ENCODE measurements at regions not wholly inside any gene's neighbourhood (a gene's known extent, or its start where the extent isn't known, plus 50 kb on each side); places are given as distances from the start of the nearest gene placed in this dataset.

- Histone ChIP-seq H3K27me3 (no peaks in the 10 kb centered on the region), H3K4me3 (no peak overlapping the region), H3K4me1 (no peaks in the 10 kb centered on the region), H3K27ac (no peak overlapping the region), H3K36me3 (no peaks in the 10 kb centered on the region), H3K9me3 (no peaks in the 10 kb centered on the region)
- no peak for DNase-seq
- intact Hi-C loops (cut with DNase I) = no loop called here
- 84 to 86% methylated on average over 1 of the region's 1 CpG for WGBS, 2 donors
- TF ChIP-seq POLR2A (IDR thresholded peaks at IDR 0.05) (no peak), POLR2AphosphoS5 (IDR thresholded peaks at IDR 0.05) (no peak), EP300 (IDR thresholded peaks at IDR 0.05) (no peak)
- TF ChIP-seq, protein P1, sequence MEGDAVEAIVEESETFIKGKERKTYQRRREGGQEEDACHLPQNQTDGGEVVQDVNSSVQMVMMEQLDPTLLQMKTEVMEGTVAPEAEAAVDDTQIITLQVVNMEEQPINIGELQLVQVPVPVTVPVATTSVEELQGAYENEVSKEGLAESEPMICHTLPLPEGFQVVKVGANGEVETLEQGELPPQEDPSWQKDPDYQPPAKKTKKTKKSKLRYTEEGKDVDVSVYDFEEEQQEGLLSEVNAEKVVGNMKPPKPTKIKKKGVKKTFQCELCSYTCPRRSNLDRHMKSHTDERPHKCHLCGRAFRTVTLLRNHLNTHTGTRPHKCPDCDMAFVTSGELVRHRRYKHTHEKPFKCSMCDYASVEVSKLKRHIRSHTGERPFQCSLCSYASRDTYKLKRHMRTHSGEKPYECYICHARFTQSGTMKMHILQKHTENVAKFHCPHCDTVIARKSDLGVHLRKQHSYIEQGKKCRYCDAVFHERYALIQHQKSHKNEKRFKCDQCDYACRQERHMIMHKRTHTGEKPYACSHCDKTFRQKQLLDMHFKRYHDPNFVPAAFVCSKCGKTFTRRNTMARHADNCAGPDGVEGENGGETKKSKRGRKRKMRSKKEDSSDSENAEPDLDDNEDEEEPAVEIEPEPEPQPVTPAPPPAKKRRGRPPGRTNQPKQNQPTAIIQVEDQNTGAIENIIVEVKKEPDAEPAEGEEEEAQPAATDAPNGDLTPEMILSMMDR (IDR thresholded peaks at IDR 0.05) = no peak
These were observed 857.0 kb downstream of the SI start for GRCh38 chr3:164221297-164221696.

DNA sequence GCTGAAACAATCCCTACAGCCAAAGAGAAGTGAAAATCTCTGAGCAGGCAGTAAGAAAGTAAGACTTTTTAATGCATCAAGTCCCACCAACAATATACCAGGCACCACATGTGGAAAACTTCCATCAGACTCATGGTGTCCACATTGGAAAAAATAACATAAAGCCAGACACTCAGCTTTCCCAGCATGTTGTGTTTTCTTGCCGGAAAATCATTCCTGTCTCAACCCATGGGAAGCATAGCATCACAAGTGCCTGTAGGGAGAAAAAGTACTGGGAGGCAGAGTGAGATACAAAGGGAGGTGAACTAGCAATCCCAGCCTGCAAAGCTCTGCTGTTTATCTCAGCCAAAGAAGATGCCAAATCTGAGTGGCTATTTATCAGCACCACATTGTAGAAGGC lies 868.9 kb downstream of the SI start:
- no peak overlapping the region for H3K4me3 ChIP-seq
- intact Hi-C loops (cut with DNase I) = no loop called here
- no peaks in the 10 kb centered on the region for H3K36me3 ChIP-seq
- 92 to 96% methylated on average over 1 of the region's 1 CpG for WGBS, 2 donors
- DNase-seq = no peak
- no peaks in the 10 kb centered on the region for H3K4me1 ChIP-seq
- H3K27ac ChIP-seq = no peak overlapping the region
- no peaks in the 10 kb centered on the region for H3K27me3 ChIP-seq
- no peak for TF ChIP-seq POLR2AphosphoS5 (IDR thresholded peaks at IDR 0.05)
- TF ChIP-seq EP300 (IDR thresholded peaks at IDR 0.05) = no peak
- TF ChIP-seq, protein P1 (IDR thresholded peaks at IDR 0.05) = no peak
- TF ChIP-seq POLR2A (IDR thresholded peaks at IDR 0.05) = no peak
- H3K9me3 ChIP-seq = no peaks in the 10 kb centered on the region

GRCh38 chr3:164208821-164209220 lies 869.5 kb downstream of the SI start:
- TF ChIP-seq EP300 (IDR thresholded peaks at IDR 0.05) (no peak), POLR2AphosphoS5 (IDR thresholded peaks at IDR 0.05) (no peak), POLR2A (IDR thresholded peaks at IDR 0.05) (no peak)
- TF ChIP-seq, protein P1 (IDR thresholded peaks at IDR 0.05) = no peak
- no peaks in the 10 kb centered on the region for H3K9me3 ChIP-seq
- DNase-seq = no peak
- intact Hi-C loops (cut with DNase I) = no loop called here
- 69 to 83% methylated on average over 2 of the region's 2 CpGs for WGBS, 2 donors
- no peak overlapping the region for H3K4me3 ChIP-seq
- no peak overlapping the region for H3K27ac ChIP-seq
- no peaks in the 10 kb centered on the region for H3K27me3 ChIP-seq
- H3K4me1 ChIP-seq = no peaks in the 10 kb centered on the region
- no peaks in the 10 kb centered on the region for H3K36me3 ChIP-seq

DNA sequence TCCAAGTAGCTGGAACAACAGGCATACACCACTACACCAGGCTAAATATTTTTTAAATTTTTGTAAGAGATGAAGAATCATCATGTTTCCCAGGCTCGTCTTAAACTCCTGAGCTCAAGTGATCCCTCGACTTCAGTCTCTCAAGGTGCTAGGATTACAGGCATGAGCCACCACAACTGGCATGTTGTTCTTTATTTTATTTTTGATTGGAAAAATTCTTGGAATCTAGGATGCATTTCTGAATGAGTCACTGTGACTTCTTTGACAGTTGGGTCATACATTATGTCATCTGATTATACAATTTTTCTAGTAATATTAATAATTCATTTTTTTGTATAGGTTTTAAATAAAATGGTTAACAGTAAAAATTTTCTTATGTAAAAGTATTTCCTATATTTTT lies 870.2 kb downstream of the SI start:
- no peak for DNase-seq
- Histone ChIP-seq H3K36me3 (no peaks in the 10 kb centered on the region), H3K9me3 (no peaks in the 10 kb centered on the region), H3K4me3 (no peak overlapping the region), H3K4me1 (no peaks in the 10 kb centered on the region), H3K27me3 (no peaks in the 10 kb centered on the region), H3K27ac (no peak overlapping the region)
- intact Hi-C loops (cut with DNase I) = no loop called here
- WGBS, 2 donors = 84 to 89% methylated on average over 2 of the region's 2 CpGs
- TF ChIP-seq POLR2A (IDR thresholded peaks at IDR 0.05) (no peak), EP300 (IDR thresholded peaks at IDR 0.05) (no peak), POLR2AphosphoS5 (IDR thresholded peaks at IDR 0.05) (no peak)
- TF ChIP-seq, protein P1 (IDR thresholded peaks at IDR 0.05) = no peak

GRCh38 chr3:164200053-164200823 lies 878.1 kb downstream of the SI start:
- TF ChIP-seq, protein P1 (IDR thresholded peaks at IDR 0.05) = no peak
- TF ChIP-seq EP300 (IDR thresholded peaks at IDR 0.05) (no peak), POLR2A (IDR thresholded peaks at IDR 0.05) (no peak), POLR2AphosphoS5 (IDR thresholded peaks at IDR 0.05) (no peak)
- Histone ChIP-seq H3K36me3 (no peaks in the 10 kb centered on the region), H3K4me3 (no peak overlapping the region), H3K27ac (no peak overlapping the region), H3K4me1 (no peaks in the 10 kb centered on the region), H3K9me3 (no peaks in the 10 kb centered on the region), H3K27me3 (no peaks in the 10 kb centered on the region)
- intact Hi-C loops (cut with DNase I) = no loop called here
- no peak for DNase-seq
- WGBS, 2 donors = 8 to 53% methylated on average over 1 of the region's 1 CpG
